Lower leg skin (tissue), 4 donors: ENCODE measurements at regions not wholly inside any gene's neighbourhood (a gene's known extent, or its start where the extent isn't known, plus 50 kb on each side); places are given as distances from the start of the nearest gene placed in this dataset.

Source experiments
- DNase-seq, 2 donors: peaks; one replicate each; pipeline ENCODE4 v3.0.0-alpha.2; 2019; ENCODE audit warnings: low spot score in 2 of 2
- H3K4me3 ChIP-seq: fragments of 200-600 bp; sonication (generic); 2 replicates; pipeline ENCODE4 v1.5.1; 2017; ENCODE audit warnings: mild to moderate bottlenecking, low read depth; ENCODE audit not compliant: poor library complexity, severe bottlenecking
- CTCF ChIP-seq, 3 donors: fragments of 450-650 bp; IDR thresholded peaks; one replicate each; pipeline ENCODE4 v1.5.1; 2016; ENCODE audit warnings: antibody characterized with exemption in 3 of 3, mild to moderate bottlenecking in 3 of 3, moderate library complexity in 2 of 3
- POLR2A ChIP-seq, 2 donors: fragments of 450-650 bp; IDR thresholded peaks; one replicate each; pipeline ENCODE4 v1.6.1; 2016 to 2017; ENCODE audit warnings: antibody characterized with exemption in 2 of 2, mild to moderate bottlenecking in 1 of 2, moderate library complexity in 1 of 2
- WGBS, 2 donors: methylation state at CpG; one replicate each; pipeline ENCODE4 v1.1.5; 2018; 5-methylcytosine and 5-hydroxymethylcytosine counted together
- intact Hi-C: fragments of 100-400 bp; cut with DNase I; formaldehyde crosslinking; loops from one replicate; pipeline ENCODE4 v1.15.0; 2023; ENCODE audit warnings: low total_unique reads

DNA sequence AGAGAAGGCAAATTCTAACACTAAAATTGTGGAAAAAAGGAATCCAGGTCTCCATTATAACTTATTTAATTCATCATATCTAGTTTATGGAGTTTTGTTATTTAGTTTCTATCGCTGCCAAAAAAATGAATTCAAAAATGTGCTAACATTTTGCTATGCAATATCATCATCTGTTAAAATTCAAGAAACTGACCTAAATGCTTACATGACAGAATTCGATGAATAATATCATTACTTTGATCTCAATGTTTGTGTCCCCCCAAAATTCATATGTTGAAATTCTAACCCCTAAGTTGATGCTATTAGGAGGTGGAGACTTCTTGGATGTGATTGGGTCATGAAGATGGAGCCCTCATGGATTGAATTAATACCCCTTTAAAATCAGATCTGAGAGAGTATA lies 775.0 kb downstream of the PCDH17 start:
- H3K4me3 ChIP-seq: no peak overlapping the region
- DNase-seq: no peak
- intact Hi-C loops: no loop called here
- WGBS, 2 donors: 91 to 97% methylated on average over 2 of the region's 2 CpGs
- TF ChIP-seq CTCF (IDR thresholded peaks at IDR 0.05): no peak
- no peak for TF ChIP-seq POLR2A (IDR thresholded peaks at IDR 0.05)

GRCh38 chr13:58429917-58430316 lies 798.4 kb downstream of the PCDH17 start:
- no peak for DNase-seq
- TF ChIP-seq POLR2A (IDR thresholded peaks at IDR 0.05) (no peak), CTCF (IDR thresholded peaks at IDR 0.05) (no peak)
- no peak overlapping the region for H3K4me3 ChIP-seq
- 89 to 90% methylated on average over 2 of the region's 2 CpGs for WGBS, 2 donors
- intact Hi-C loops: no loop called here

DNA sequence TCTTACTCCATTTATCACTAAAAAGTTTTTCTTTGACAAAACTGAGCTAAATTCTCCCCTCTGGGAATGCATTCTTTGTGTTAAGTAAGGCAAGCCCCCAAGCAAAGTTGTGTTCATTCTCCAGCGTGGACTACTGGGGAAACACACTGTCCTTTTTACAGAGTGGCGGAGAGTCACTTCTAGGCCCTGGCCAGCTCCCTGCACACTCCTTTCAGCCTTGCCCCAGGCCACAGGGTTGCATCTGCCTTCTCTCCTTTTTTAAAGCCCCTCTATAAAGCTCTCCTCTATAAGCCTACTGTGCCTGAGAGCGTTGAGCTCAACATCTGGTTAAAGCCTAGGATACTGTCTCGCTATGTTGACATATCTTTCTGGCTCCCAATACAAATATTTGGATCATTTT lies 803.4 kb downstream of the PCDH17 start:
- intact Hi-C loops: no loop called here
- TF ChIP-seq CTCF (IDR thresholded peaks at IDR 0.05) (no peak), POLR2A (IDR thresholded peaks at IDR 0.05) (no peak)
- no peak for DNase-seq
- no peak overlapping the region for H3K4me3 ChIP-seq
- WGBS, 2 donors: 70 to 82% methylated on average over 4 of the region's 4 CpGs

DNA sequence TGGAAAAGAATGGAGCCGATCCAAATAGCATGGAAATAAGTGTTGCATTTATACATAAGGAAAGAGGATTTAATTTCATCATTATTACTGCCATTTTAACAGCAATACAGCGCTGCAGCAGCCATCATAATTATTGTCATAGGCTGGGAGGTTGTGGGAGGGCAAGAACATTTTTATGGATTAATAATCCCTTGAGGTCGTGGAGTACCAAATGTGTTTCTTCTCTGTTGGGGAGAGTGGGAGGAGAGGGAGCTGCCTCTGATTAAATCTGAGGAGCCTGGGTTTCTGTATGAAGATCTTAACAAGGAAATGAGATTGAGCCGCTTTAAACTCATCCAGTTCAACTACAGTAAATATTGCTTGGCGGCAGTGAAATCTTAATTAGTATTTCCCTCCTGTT lies 805.9 kb downstream of the PCDH17 start:
- no peak for TF ChIP-seq CTCF (IDR thresholded peaks at IDR 0.05)
- TF ChIP-seq POLR2A (IDR thresholded peaks at IDR 0.05): no peak
- intact Hi-C loops: no loop called here
- DNase-seq: no peak

GRCh38 chr13:58446979-58447378 lies 815.4 kb downstream of the PCDH17 start:
- 68 to 71% methylated on average over 2 of the region's 2 CpGs for WGBS, 2 donors
- intact Hi-C loops: no loop called here
- no peak overlapping the region for H3K4me3 ChIP-seq
- DNase-seq: no peak
- no peak for TF ChIP-seq CTCF (IDR thresholded peaks at IDR 0.05)
- TF ChIP-seq POLR2A (IDR thresholded peaks at IDR 0.05): no peak

More for the DNA sequence above, 805.9 kb downstream of the PCDH17 start:
- no peak overlapping the region for H3K4me3 ChIP-seq
- WGBS, 2 donors: 60 to 67% methylated on average over 5 of the region's 5 CpGs

- no peak overlapping the region for H3K4me3 ChIP-seq
- no peak for DNase-seq
- TF ChIP-seq CTCF (IDR thresholded peaks at IDR 0.05): no peak
- TF ChIP-seq POLR2A (IDR thresholded peaks at IDR 0.05): no peak
- 59 to 64% methylated on average over 3 of the region's 3 CpGs for WGBS, 2 donors
- intact Hi-C loops: no loop called here
These were observed 820.6 kb downstream of the PCDH17 start for GRCh38 chr13:58452123-58452623.
